Spleen (tissue), 11 donors: ENCODE measurements at regions not wholly inside any gene's neighbourhood (a gene's known extent, or its start where the extent isn't known, plus 50 kb on each side); places are given as distances from the start of the nearest gene placed in this dataset.

Experiments
- DNase-seq: peaks from one replicate; pipeline ENCODE4 v3.0.0-alpha.2; 2020
- H3K27ac ChIP-seq, 8 donors: fragments of 200-600 bp; sonication (generic) in 7 of 8; 1 replicate in 4 of 8; 2 replicates in 4 of 8; pipeline versions ENCODE4 v1.5.0 to v1.8.0; 2016 to 2021; ENCODE audit warnings: inconsistent platforms in 4 of 8, mild to moderate bottlenecking in 4 of 8, moderate library complexity in 1 of 8
- H3K27me3 ChIP-seq, 7 donors: fragments of 200-600 bp; sonication (generic) in 6 of 7; replicated peaks in 1 of 7; 1 replicate in 4 of 7; 2 replicates in 3 of 7; pipeline versions ENCODE4 v1.5.0 to v1.8.0; 2016 to 2021; ENCODE audit warnings: inconsistent platforms in 3 of 7, mild to moderate bottlenecking in 1 of 7
- H3K36me3 ChIP-seq, 6 donors: fragments of 200-600 bp; sonication (generic) in 5 of 6; 1 replicate in 4 of 6; 2 replicates in 2 of 6; pipeline versions ENCODE4 v1.5.0 to v1.8.0; 2016 to 2021; ENCODE audit warnings: inconsistent platforms in 2 of 6
- H3K4me1 ChIP-seq, 6 donors: fragments of 200-600 bp; sonication (generic) in 5 of 6; 1 replicate in 3 of 6; 2 replicates in 3 of 6; pipeline versions ENCODE4 v1.5.0 to v1.8.0; 2016 to 2021; ENCODE audit warnings: inconsistent platforms in 3 of 6
- H3K4me3 ChIP-seq, 8 donors: fragments of 200-600 bp; sonication (generic) in 7 of 8; 1 replicate in 4 of 8; 2 replicates in 4 of 8; pipeline versions ENCODE4 v1.5.0 to v1.8.0; 2016 to 2021; ENCODE audit warnings: inconsistent platforms in 4 of 8, mild to moderate bottlenecking in 4 of 8, moderate library complexity in 2 of 8
- H3K9me3 ChIP-seq, 8 donors: fragments of 200-600 bp; sonication (generic) in 7 of 8; 1 replicate in 4 of 8; 2 replicates in 4 of 8; pipeline versions ENCODE4 v1.5.0 to v1.8.0; 2016 to 2021; ENCODE audit warnings: inconsistent platforms in 4 of 8
- CTCF ChIP-seq, 11 experiments: fragments of 200-600 bp in 7 of 11; fragments of 450-650 bp in 4 of 11; sonication (generic) in 4 of 11; IDR thresholded peaks in 8 of 11; conservative IDR thresholded peaks in 3 of 11; 1 replicate in 7 of 11; 2 replicates in 4 of 11; pipeline versions ENCODE4 v1.4.0 to v1.8.0; 2016 to 2021; ENCODE audit warnings: antibody characterized with exemption in 11 of 11, inconsistent platforms in 4 of 11, mild to moderate bottlenecking in 1 of 11
- POLR2A ChIP-seq, 3 donors: fragments of 450-650 bp; IDR thresholded peaks; one replicate each; pipeline ENCODE4 v1.5.1; 2017; ENCODE audit warnings: antibody characterized with exemption in 3 of 3, mild to moderate bottlenecking in 1 of 3
- POLR2AphosphoS5 ChIP-seq, 3 donors: sonication (generic); formaldehyde crosslinking; IDR thresholded peaks; one replicate each; pipeline ENCODE4 v1.5.1; 2017; ENCODE audit warnings: antibody characterized with exemption in 3 of 3
- WGBS, 5 donors: extraction: QIAGEN DNeasy Blood & Tissue Kit in 3 of 5; methylation state at CpG; one replicate each; pipeline versions ENCODE4 v1.1.5 to v1.1.7; 2013 to 2018; 5-methylcytosine and 5-hydroxymethylcytosine counted together
- intact Hi-C: fragments of 100-400 bp; cut with DNase I; formaldehyde crosslinking; loops from one replicate; pipeline ENCODE4 v1.15.0; 2023; ENCODE audit warnings: low total_unique reads
- donor health status: healthy with polysubstance abuse.
- donor health status: DM: no; HTN: no; CAD: no; lungs with moderate emphysema.
- donor health status: DM: no; HTN: no; CAD: no.
- donor health status: Bipolar disorder and iron deficiency.
- donor health status: healthy.
- donor health status: DM: no; HTN: no; CAD: no.
- donor health status: DM: yes; HTN: yes; CAD: no.

GRCh38 chr12:114221136-114221833 lies 184.7 kb downstream of the TBX5 start:
- Histone ChIP-seq H3K4me1 (no peaks in the 10 kb centered on the region), H3K36me3 (no peaks in the 10 kb centered on the region), H3K4me3 (no peak overlapping the region), H3K27me3 (peaks cover 0 to 47% (median 0%) of the 10 kb centered on the region in 7 donors), H3K27ac (no peak overlapping the region), H3K9me3 (peaks cover 0 to 4% (median 0%) of the 10 kb centered on the region in 8 donors)
- intact Hi-C loops: no loop called here
- 60 to 78% (median 75%) methylated on average over 8 of the region's 8 CpGs for WGBS, 5 donors
- TF ChIP-seq POLR2A (IDR thresholded peaks at IDR 0.05) (no peak), CTCF (IDR thresholded peaks at IDR 0.05 in 8 of 11, conservative IDR thresholded peaks at IDR 0.05 in 3 of 11) (no peak), POLR2AphosphoS5 (IDR thresholded peaks at IDR 0.05) (no peak)
- no peak for DNase-seq

- Histone ChIP-seq H3K27ac (no peak overlapping the region), H3K4me1 (no peaks in the 10 kb centered on the region), H3K4me3 (no peak overlapping the region), H3K27me3 (peaks cover 0 to 44% (median 0%) of the 10 kb centered on the region in 7 donors), H3K9me3 (peaks cover 0 to 4% (median 0%) of the 10 kb centered on the region in 8 donors), H3K36me3 (no peaks in the 10 kb centered on the region)
- intact Hi-C loops: no loop called here
- TF ChIP-seq POLR2AphosphoS5 (IDR thresholded peaks at IDR 0.05) (no peak), POLR2A (IDR thresholded peaks at IDR 0.05) (no peak), CTCF (IDR thresholded peaks at IDR 0.05 in 8 of 11, conservative IDR thresholded peaks at IDR 0.05 in 3 of 11) (no peak)
- WGBS, 5 donors: 65 to 80% (median 77%) methylated on average over 3 of the region's 3 CpGs
- no peak for DNase-seq
Measured at GRCh38 chr12:114220311-114220710, 185.6 kb downstream of the TBX5 start.

DNA sequence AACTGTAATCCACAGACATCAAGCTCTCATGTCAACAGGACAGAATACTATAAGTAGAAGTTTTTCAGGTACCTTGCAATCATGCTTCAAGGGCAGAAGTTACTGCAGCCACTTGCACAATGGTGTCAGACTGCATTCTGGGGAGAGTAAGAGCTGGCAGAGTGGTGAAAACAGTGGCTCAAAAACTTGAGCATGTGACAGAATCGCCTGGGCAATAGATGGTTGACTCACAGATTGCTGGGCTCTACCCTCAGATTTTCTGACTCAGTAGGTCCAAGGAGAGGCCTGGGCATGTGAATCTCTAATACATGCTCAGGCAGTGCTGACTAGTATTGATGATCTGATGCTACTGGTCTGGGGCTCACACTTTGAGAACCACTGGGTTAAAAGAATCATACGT lies 187.8 kb downstream of the TBX5 start:
- H3K27me3 ChIP-seq: peaks cover 0 to 25% (median 0%) of the 10 kb centered on the region in 7 donors
- DNase-seq: no peak
- intact Hi-C loops: no loop called here
- H3K4me1 ChIP-seq: no peaks in the 10 kb centered on the region
- TF ChIP-seq CTCF (IDR thresholded peaks at IDR 0.05 in 8 of 11, conservative IDR thresholded peaks at IDR 0.05 in 3 of 11): no peak
- no peak for TF ChIP-seq POLR2AphosphoS5 (IDR thresholded peaks at IDR 0.05)
- no peak for TF ChIP-seq POLR2A (IDR thresholded peaks at IDR 0.05)
- H3K9me3 ChIP-seq: peaks cover 0 to 4% (median 0%) of the 10 kb centered on the region in 8 donors
- no peaks in the 10 kb centered on the region for H3K36me3 ChIP-seq
- H3K27ac ChIP-seq: no peak overlapping the region
- H3K4me3 ChIP-seq: no peak overlapping the region
- WGBS, 5 donors: 82 to 92% (median 83%) methylated on average over 2 of the region's 2 CpGs

DNA sequence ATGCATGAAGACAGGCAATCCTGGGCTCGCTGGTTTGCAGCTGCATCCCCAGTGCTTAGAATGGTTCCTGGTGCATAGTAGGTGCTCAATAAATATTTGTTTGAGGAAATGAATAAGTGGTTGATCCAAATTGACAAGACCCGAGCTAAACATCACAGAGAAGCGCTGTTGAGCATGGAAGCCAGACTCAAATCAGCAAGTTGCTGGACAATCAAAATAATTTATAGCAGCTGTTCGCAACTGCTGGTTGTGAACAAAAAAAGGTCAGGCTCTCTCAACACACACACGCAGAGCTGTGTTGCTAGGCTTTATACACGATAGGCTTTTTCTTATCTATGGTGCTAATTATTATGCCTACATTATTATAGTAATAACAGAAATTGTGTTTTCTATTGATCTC lies 190.2 kb downstream of the TBX5 start:
- H3K4me3 ChIP-seq: no peak overlapping the region
- no peak for DNase-seq
- 56 to 76% (median 63%) methylated on average over 6 of the region's 6 CpGs for WGBS, 5 donors
- no peaks in the 10 kb centered on the region for H3K36me3 ChIP-seq
- no peaks in the 10 kb centered on the region for H3K4me1 ChIP-seq
- H3K27ac ChIP-seq: no peak overlapping the region
- H3K27me3 ChIP-seq: peaks cover 0 to 22% (median 0%) of the 10 kb centered on the region in 7 donors
- no peak for TF ChIP-seq POLR2A (IDR thresholded peaks at IDR 0.05)
- H3K9me3 ChIP-seq: peaks cover 0 to 4% (median 0%) of the 10 kb centered on the region in 8 donors
- intact Hi-C loops: no loop called here
